ENCODE measurements at regions not wholly inside any gene's neighbourhood (a gene's known extent, or its start where the extent isn't known, plus 50 kb on each side); places are given as distances from the start of the nearest gene placed in this dataset.

DNA sequence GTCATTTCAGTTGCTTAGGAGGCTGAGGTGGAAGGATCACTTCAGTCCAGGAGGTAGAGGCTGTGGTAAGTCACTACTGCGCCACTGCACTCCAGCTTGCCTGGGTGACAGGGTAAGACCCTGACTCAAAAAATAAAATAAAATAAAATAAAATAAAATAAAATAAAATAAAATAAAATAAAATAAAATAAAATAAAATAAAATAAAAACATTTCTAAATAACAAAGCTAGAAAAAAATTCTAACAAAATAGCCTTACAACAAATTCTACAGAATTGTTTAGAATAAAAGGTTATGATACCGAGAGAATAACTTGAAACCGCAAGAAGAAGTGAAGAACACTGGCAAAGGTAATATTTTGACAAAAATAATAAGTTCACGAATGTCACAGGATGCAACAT, 794.3 kb downstream of the NR2F2 start:
- TF ChIP-seq CTCF (IDR thresholded peaks at IDR 0.05; ENCODE audit: borderline replicate concordance, extremely low read depth, low read length, poor library complexity, severe bottlenecking), result no peak
- TF ChIP-seq EZH2 (IDR thresholded peaks at IDR 0.05; ENCODE audit: borderline replicate concordance, low read depth, low read length, severe bottlenecking), result no peak
